Epidermal melanocyte (primary cell): ENCODE measurements at regions not wholly inside any gene's neighbourhood (a gene's known extent, or its start where the extent isn't known, plus 50 kb on each side); places are given as distances from the start of the nearest gene placed in this dataset.
"Not testable (repeated sequence)": the region's sequence is repeated elsewhere in the genome, so short reads cannot be mapped to it uniquely, and the experiment has no call there.

Source experiments
- DNase-seq: peaks from one replicate; pipeline ENCODE4 v3.0.0; 2011; ENCODE audit warnings: low spot score; ENCODE audit not compliant: insufficient read length

- DNase-seq = no peak
These were observed 192.5 kb downstream of the TECRL start for GRCh38 chr4:64216741-64217140.

- no peak for DNase-seq
These were observed 203.9 kb downstream of the TECRL start for GRCh38 chr4:64205376-64205775.

GRCh38 chr4:64200001-64200555 lies 209.2 kb downstream of the TECRL start:
- no peak for DNase-seq

- DNase-seq = no peak
These were observed 213.7 kb downstream of the TECRL start for GRCh38 chr4:64195582-64195981.

- no peak for DNase-seq
These were observed 216.4 kb downstream of the TECRL start for GRCh38 chr4:64192731-64193412.

GRCh38 chr4:64174247-64174882 lies 234.9 kb downstream of the TECRL start:
- DNase-seq = no peak

GRCh38 chr4:64166365-64166764 lies 242.9 kb downstream of the TECRL start:
- DNase-seq = no peak

- DNase-seq = peak; percentile 36
These were observed 250.5 kb downstream of the TECRL start for GRCh38 chr4:64158648-64159326.

- DNase-seq = no peak
These were observed 251.9 kb downstream of the TECRL start for GRCh38 chr4:64157397-64157796.

GRCh38 chr4:64156253-64156652 lies 253.0 kb downstream of the TECRL start:
- DNase-seq = no peak

- no peak for DNase-seq
These were observed 263.2 kb downstream of the TECRL start for GRCh38 chr4:64146030-64146429.

- no peak for DNase-seq
These were observed 264.3 kb downstream of the TECRL start for GRCh38 chr4:64144994-64145393.

GRCh38 chr4:64130907-64131306 lies 278.3 kb downstream of the TECRL start:
- DNase-seq = no peak

GRCh38 chr4:64125354-64125753 lies 283.9 kb downstream of the TECRL start:
- DNase-seq = no peak

GRCh38 chr4:64121803-64122202 lies 287.4 kb downstream of the TECRL start:
- no peak for DNase-seq

- no peak for DNase-seq
These were observed 303.3 kb downstream of the TECRL start for GRCh38 chr4:64105903-64106302.

GRCh38 chr4:64095398-64095797 lies 313.9 kb downstream of the TECRL start:
- no peak for DNase-seq

GRCh38 chr4:64079316-64079715 lies 329.9 kb downstream of the TECRL start:
- no peak for DNase-seq

GRCh38 chr4:64068096-64068495 lies 341.2 kb downstream of the TECRL start:
- no peak for DNase-seq

GRCh38 chr4:64062991-64063390 lies 346.3 kb downstream of the TECRL start:
- no peak for DNase-seq

- not testable (repeated sequence) for DNase-seq
These were observed 372.2 kb downstream of the TECRL start for GRCh38 chr4:64037033-64037432.

GRCh38 chr4:64022560-64022959 lies 386.7 kb downstream of the TECRL start:
- no peak for DNase-seq
